ENCODE measurements at regions not wholly inside any gene's neighbourhood (a gene's known extent, or its start where the extent isn't known, plus 50 kb on each side); places are given as distances from the start of the nearest gene placed in this dataset.

GRCh38 chr5:163595932-163596607, 90.7 kb downstream of the MAT2B start:
- TF ChIP-seq CTCF (IDR thresholded peaks at IDR 0.05; ENCODE audit: low read length) (no peak), EZH2 (IDR thresholded peaks at IDR 0.05; ENCODE audit: borderline replicate concordance, low read length) (no peak)
